Activated CD4-positive, alpha-beta memory T cell treated with anti-CD3 and anti-CD28 coated beads, Interleukin-2, amount 10 ng/mL, durations not matched to agents 7 days and 5 days (primary cell): ENCODE measurements at regions not wholly inside any gene's neighbourhood (a gene's known extent, or its start where the extent isn't known, plus 50 kb on each side); places are given as distances from the start of the nearest gene placed in this dataset.

Source experiments
- CTCF ChIA-PET: fragments of 350-600 bp; sonication (Branson Sonifier 250); formaldehyde crosslinking; loops from one replicate; lab custom pipeline; 2021; ENCODE audit warnings: antibody characterized with exemption, inconsistent platforms; lab: Charles Lee
- POLR2A ChIA-PET: fragments of 350-600 bp; sonication (Branson Sonifier 250); formaldehyde crosslinking; loops from one replicate; lab custom pipeline; 2021; ENCODE audit warnings: antibody characterized with exemption; lab: Charles Lee
- DNase-seq: peaks from one replicate; pipeline ENCODE4 v3.0.0-alpha.2; 2020
- H3K27ac Mint-ChIP-seq: one replicate; pipeline ENCODE4 v1.8.0; 2021; ENCODE audit warnings: mild to moderate bottlenecking, mixed read lengths
- H3K27me3 Mint-ChIP-seq: one replicate; pipeline ENCODE4 v1.8.0; 2021; ENCODE audit warnings: mixed read lengths
- H3K36me3 Mint-ChIP-seq: one replicate; pipeline ENCODE4 v1.8.0; 2021; ENCODE audit warnings: low read depth, mixed read lengths
- H3K4me1 Mint-ChIP-seq: one replicate; pipeline ENCODE4 v1.8.0; 2021; ENCODE audit warnings: mixed read lengths
- H3K4me3 Mint-ChIP-seq: one replicate; pipeline ENCODE4 v1.8.0; 2021; ENCODE audit warnings: mild to moderate bottlenecking, mixed read lengths
- H3K9me3 Mint-ChIP-seq: one replicate; pipeline ENCODE4 v1.8.0; 2021; ENCODE audit warnings: mixed read lengths

DNA sequence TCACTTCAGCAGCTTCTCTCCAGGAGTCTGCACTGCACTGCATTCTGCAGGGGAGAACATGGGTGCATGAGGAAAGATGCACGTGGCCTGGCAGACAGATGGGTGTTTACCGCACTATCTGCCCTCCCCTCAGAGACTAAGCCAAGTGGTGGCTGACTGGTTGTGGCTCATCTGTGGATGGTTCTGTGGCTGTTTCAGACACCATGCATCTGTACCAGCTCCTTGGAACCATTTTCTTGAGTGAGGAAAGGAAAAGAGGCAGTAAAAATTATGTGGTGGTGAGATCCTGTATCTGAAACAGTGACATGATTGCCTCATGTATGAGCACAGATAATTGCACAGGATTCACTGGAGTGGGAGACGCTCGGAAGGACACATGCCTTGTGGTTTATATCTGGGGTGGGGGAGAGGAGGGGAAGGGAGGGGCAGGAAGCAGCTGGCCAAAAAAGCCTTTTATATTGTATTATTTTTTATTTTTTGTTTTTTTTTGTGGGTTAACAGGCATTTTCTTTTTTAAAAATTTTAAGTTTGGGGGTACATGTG is 161.7 kb downstream of the ERMARD start:
- no peaks in the 10 kb centered on the region for H3K36me3 Mint-ChIP-seq
- DNase-seq, result no peak
- H3K4me1 Mint-ChIP-seq, result peaks cover 2% of the 10 kb centered on the region
- no peak overlapping the region for H3K27ac Mint-ChIP-seq
- peaks cover 10% of the 10 kb centered on the region for H3K9me3 Mint-ChIP-seq
- no peak overlapping the region for H3K4me3 Mint-ChIP-seq
- ChIA-PET POLR2A (no interaction called here), CTCF (no interaction called here)
- peaks cover 3% of the 10 kb centered on the region for H3K27me3 Mint-ChIP-seq

GRCh38 chr6:169912266-169913095 is 161.1 kb downstream of the ERMARD start:
- H3K4me3 Mint-ChIP-seq, result no peak overlapping the region
- CTCF ChIA-PET, result no interaction called here
- POLR2A ChIA-PET, result no interaction called here
- peaks cover 5% of the 10 kb centered on the region for H3K9me3 Mint-ChIP-seq
- peaks cover 3% of the 10 kb centered on the region for H3K27me3 Mint-ChIP-seq
- H3K27ac Mint-ChIP-seq, result no peak overlapping the region
- no peak for DNase-seq
- H3K4me1 Mint-ChIP-seq, result peaks cover 2% of the 10 kb centered on the region
- H3K36me3 Mint-ChIP-seq, result no peaks in the 10 kb centered on the region

DNA sequence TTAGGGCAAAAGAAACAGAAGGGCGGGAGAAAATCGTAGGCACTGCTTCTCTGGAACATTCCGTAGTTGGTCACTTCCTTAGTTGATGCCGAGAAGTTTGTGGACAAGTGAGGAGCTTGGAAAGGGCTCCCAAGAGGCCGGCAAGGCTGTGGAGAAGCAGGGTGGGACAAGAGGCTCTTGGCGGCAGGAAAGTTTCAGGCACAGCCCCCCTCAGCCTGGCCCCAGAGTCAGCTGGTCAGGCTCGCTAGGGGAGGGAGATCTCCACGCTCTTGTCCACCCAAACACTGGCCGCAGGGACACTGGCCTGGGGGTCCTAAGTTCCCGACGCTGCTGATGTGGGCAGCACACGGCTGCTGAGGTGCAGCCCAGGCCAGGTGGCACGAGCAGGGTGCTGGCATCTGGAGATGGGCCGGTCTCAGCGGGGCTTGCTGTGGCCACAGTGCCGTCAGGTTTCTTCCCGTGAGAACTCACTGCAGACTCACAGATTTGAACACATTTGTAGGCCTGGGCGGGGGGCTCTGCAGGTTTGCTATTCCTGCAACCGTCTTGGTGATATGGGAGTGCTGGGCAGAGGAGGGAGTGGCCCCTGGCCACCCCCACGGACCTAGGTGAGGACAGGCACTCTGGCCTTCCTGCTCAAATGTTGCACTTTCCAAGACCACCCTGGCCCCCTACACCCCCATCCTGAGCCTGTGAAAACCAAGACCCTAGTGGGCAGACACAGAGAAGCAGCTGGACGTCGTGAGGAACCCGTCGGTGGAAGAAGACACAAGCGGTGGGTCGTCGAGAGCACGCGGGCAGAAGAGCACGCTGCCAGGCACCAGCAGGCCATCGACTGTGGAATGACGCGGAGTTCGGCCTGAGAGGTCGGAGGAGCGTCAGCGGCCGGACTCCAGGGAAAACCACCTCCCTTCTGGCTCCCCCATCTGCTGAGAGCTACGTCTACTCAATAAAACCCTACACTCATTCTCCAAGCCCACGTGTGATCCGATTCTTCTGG is 160.1 kb downstream of the ERMARD start:
- peaks cover 2% of the 10 kb centered on the region for H3K4me1 Mint-ChIP-seq
- H3K27ac Mint-ChIP-seq, result no peak overlapping the region
- H3K9me3 Mint-ChIP-seq, result no peaks in the 10 kb centered on the region
- CTCF ChIA-PET, result no interaction called here
- DNase-seq, result no peak
- no peak overlapping the region for H3K4me3 Mint-ChIP-seq
- POLR2A ChIA-PET, result no interaction called here
- no peaks in the 10 kb centered on the region for H3K36me3 Mint-ChIP-seq
- H3K27me3 Mint-ChIP-seq, result peaks cover 3% of the 10 kb centered on the region

- no peak overlapping the region for H3K4me3 Mint-ChIP-seq
- H3K4me1 Mint-ChIP-seq, result peaks cover 2% of the 10 kb centered on the region
- H3K9me3 Mint-ChIP-seq, result no peaks in the 10 kb centered on the region
- no peaks in the 10 kb centered on the region for H3K36me3 Mint-ChIP-seq
- ChIA-PET POLR2A (no interaction called here), CTCF (interaction anchor here (1.1 kb wide), 1 partner anchor 120 kb away, joined by 3 read pairs; no protein-coding TSS in a partner anchor)
- no peak for DNase-seq
- H3K27me3 Mint-ChIP-seq, result peaks cover 3% of the 10 kb centered on the region
- H3K27ac Mint-ChIP-seq, result no peak overlapping the region
These were observed 157.7 kb downstream of the ERMARD start for GRCh38 chr6:169909113-169909512.

DNA sequence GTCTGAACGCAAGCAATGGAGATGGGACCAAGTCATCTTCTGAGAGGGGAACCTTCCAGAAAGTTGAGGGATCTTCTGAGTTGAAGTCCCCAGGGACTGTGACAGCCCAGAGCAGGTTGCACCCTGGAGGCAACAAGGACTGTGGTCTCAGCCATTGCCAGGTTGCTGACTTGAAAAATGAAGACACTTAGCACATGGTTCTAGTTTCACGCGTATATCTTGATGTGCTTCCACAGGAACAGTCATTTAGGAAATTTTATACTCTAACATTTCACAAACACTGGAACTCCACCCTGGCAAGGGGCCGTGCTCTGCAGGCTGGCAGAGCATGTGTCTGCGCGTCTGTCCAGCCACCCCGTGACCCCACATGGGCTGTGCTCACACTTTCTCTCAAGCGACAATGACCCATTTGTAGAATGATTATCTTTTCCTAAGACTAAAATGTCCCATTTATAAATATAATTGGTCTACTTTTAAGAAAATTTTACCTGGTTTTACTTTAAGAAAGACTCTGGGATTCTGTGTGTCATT is 157.0 kb downstream of the ERMARD start:
- no peak overlapping the region for H3K27ac Mint-ChIP-seq
- no peaks in the 10 kb centered on the region for H3K36me3 Mint-ChIP-seq
- POLR2A ChIA-PET, result no interaction called here
- no peak overlapping the region for H3K4me3 Mint-ChIP-seq
- no peaks in the 10 kb centered on the region for H3K9me3 Mint-ChIP-seq
- no peak for DNase-seq
- CTCF ChIA-PET, result interaction anchor here (1.1 kb wide), 1 partner anchor 119 kb away, joined by 3 read pairs; no protein-coding TSS in a partner anchor
- peaks cover 3% of the 10 kb centered on the region for H3K27me3 Mint-ChIP-seq
- H3K4me1 Mint-ChIP-seq, result peaks cover 2% of the 10 kb centered on the region

DNA sequence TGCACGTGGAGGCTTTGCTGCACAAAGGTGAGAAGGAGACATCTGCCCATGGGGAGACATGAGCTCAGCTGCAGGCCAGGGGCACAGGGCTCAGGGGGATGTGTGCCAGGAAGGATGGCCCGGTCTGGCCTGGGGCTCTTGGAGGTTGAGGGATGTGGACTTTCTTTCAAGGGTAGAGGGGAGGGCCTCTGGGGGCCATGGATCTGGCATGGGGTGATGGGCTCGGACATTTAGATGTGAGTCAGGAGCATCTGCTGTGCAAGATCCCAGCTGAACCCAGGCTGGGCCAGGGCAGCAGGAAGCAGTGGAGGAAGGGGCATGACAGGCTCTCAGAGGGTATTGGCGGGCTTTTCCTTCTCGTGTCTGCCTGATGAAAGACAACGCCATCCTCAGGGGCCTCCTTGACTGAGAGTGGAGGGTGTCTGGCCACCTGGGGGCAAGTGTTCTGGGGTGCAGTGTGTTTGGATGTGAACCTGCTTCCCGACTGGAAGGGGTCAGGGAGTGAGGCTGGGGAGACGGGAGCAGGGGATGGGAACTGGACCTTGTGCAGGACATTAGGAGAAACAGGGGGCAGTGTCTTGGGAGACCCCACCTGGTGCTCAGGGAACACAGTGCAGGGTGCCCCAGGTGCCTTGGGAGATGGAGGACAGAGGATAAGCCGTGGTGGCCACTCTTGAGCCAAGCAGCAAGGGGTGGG is 156.1 kb downstream of the ERMARD start:
- no peak for DNase-seq
- Mint-ChIP-seq H3K4me3 (no peak overlapping the region), H3K4me1 (no peaks in the 10 kb centered on the region), H3K36me3 (no peaks in the 10 kb centered on the region), H3K27me3 (peaks cover 3% of the 10 kb centered on the region), H3K27ac (no peak overlapping the region), H3K9me3 (no peaks in the 10 kb centered on the region)
- CTCF ChIA-PET, result no interaction called here
- POLR2A ChIA-PET, result no interaction called here

- CTCF ChIA-PET, result no interaction called here
These were observed 155.4 kb downstream of the ERMARD start for GRCh38 chr6:169906688-169907418.

GRCh38 chr6:169906004-169906687 is 154.7 kb downstream of the ERMARD start:
- POLR2A ChIA-PET, result no interaction called here
- CTCF ChIA-PET, result no interaction called here
- peaks cover 3% of the 10 kb centered on the region for H3K27me3 Mint-ChIP-seq
- H3K4me1 Mint-ChIP-seq, result no peaks in the 10 kb centered on the region
- peaks cover 3% of the 10 kb centered on the region for H3K9me3 Mint-ChIP-seq
- H3K27ac Mint-ChIP-seq, result no peak overlapping the region
- no peak for DNase-seq
- H3K4me3 Mint-ChIP-seq, result no peak overlapping the region
- no peaks in the 10 kb centered on the region for H3K36me3 Mint-ChIP-seq

More at GRCh38 chr6:169906688-169907418, 155.4 kb downstream of the ERMARD start:
- Mint-ChIP-seq H3K4me3 (no peak overlapping the region), H3K27ac (no peak overlapping the region), H3K9me3 (peaks cover 3% of the 10 kb centered on the region), H3K27me3 (peaks cover 3% of the 10 kb centered on the region), H3K36me3 (no peaks in the 10 kb centered on the region), H3K4me1 (no peaks in the 10 kb centered on the region)
- DNase-seq, result no peak
- POLR2A ChIA-PET, result no interaction called here

- peaks cover 3% of the 10 kb centered on the region for H3K9me3 Mint-ChIP-seq
- no peaks in the 10 kb centered on the region for H3K36me3 Mint-ChIP-seq
- POLR2A ChIA-PET, result no interaction called here
- no peak overlapping the region for H3K27ac Mint-ChIP-seq
- no peak for DNase-seq
- H3K27me3 Mint-ChIP-seq, result peaks cover 3% of the 10 kb centered on the region
- CTCF ChIA-PET, result no interaction called here
- H3K4me3 Mint-ChIP-seq, result no peak overlapping the region
- no peaks in the 10 kb centered on the region for H3K4me1 Mint-ChIP-seq
These were observed 153.8 kb downstream of the ERMARD start for GRCh38 chr6:169905041-169905807.

DNA sequence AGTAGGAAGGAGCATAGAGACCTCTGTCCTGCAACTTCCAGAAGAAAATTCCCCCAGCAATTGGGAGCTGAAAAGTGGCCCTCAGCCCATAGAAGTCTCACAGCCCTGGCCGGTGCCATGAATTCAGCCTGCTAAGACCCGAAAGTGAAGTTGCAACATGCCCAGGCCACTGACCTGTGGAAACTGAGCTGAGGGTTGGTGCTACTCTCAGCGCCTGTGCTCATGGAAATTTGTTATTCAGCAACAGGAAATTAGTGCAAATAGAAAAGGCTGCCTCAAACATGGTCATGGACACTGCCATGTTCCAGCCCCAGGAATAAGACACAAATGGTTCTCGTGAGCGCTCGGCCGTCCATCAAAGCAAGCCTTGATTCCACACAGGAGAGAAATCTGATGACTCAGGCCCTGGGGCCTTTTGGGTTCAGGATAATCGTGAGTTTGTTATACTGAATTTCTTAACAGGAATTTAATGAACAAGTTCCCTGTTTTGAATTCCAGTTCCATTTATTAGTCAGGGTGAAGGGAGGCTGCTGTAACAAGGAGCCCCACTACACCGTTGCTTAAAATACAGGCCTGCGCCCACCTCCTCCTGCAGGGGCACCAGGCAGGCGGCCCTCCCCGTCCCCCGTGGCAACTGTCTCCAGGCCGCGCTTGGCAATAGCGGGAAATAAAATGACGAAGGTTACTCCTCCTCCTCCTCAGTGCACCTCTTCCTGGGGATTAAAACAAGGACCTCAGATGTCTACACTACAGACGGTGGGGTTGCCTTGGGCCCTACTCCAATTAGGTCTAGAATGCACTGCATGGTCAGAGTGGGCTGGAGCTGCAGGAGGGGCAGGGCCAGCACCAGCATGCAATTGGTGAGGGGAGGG is 152.9 kb downstream of the ERMARD start:
- Mint-ChIP-seq H3K9me3 (peaks cover 3% of the 10 kb centered on the region), H3K27ac (no peak overlapping the region), H3K4me1 (no peaks in the 10 kb centered on the region), H3K4me3 (no peak overlapping the region), H3K36me3 (no peaks in the 10 kb centered on the region), H3K27me3 (peaks cover 3% of the 10 kb centered on the region)
- ChIA-PET POLR2A (no interaction called here), CTCF (no interaction called here)
- DNase-seq, result no peak
